ENCODE measurements at regions not wholly inside any gene's neighbourhood (a gene's known extent, or its start where the extent isn't known, plus 50 kb on each side); places are given as distances from the start of the nearest gene placed in this dataset.

GRCh38 chr20:25145131-25145530 is 50.4 kb upstream of the ENTPD6 start:
- TF ChIP-seq ATF1 (CRISPR knock-in tag; IDR thresholded peaks at IDR 0.05) (no peak), ATF1 (tag; IDR thresholded peaks at IDR 0.05) (no peak), PTBP1 (IDR thresholded peaks at IDR 0.05; ENCODE audit: low read depth, low read length) (no peak), CHD4 (IDR thresholded peaks at IDR 0.05; ENCODE audit: insufficient read depth, insufficient replicate concordance, low read depth, low read length, poor library complexity, severe bottlenecking) (no peak), ZNF3 (CRISPR knock-in tag; IDR thresholded peaks at IDR 0.05) (no peak), BMI1 (IDR thresholded peaks at IDR 0.05; ENCODE audit: low read length) (no peak), CTCF (IDR thresholded peaks at IDR 0.05 in 2 of 3, conservative IDR thresholded peaks at IDR 0.05 in 1 of 3; ENCODE audit: insufficient read depth in 2 of 3, low read depth in 1 of 3, low read length in 3 of 3) (no peak), GABPA (tag; conservative IDR thresholded peaks at IDR 0.05; ENCODE audit: low read depth) (no peak), RFX5 (IDR thresholded peaks at IDR 0.05; ENCODE audit: low read depth, low read length) (no peak), SMC3 (conservative IDR thresholded peaks at IDR 0.05; ENCODE audit: insufficient read depth, low read depth, low read length) (no peak), SREBF1 (IDR thresholded peaks at IDR 0.05; ENCODE audit: borderline replicate concordance, low read depth, low read length) (no peak), EZH2 (IDR thresholded peaks at IDR 0.05; ENCODE audit: borderline replicate concordance, low read depth, low read length) (no peak), ZBTB11 (CRISPR knock-in tag; IDR thresholded peaks at IDR 0.05) (no peak), RERE (CRISPR knock-in tag; IDR thresholded peaks at IDR 0.05; ENCODE audit: borderline replicate concordance) (no peak)
- TF ChIP-seq, protein P1, sequence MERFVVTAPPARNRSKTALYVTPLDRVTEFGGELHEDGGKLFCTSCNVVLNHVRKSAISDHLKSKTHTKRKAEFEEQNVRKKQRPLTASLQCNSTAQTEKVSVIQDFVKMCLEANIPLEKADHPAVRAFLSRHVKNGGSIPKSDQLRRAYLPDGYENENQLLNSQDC (CRISPR knock-in tag; IDR thresholded peaks at IDR 0.05), result no peak

Data from K562 (cell line).